Activated CD4-positive, alpha-beta T cell treated with anti-CD3 and anti-CD28 coated beads, Interleukin-2, amount 50 U/mL, for 24 hours (primary cell): ENCODE measurements at regions not wholly inside any gene's neighbourhood (a gene's known extent, or its start where the extent isn't known, plus 50 kb on each side); places are given as distances from the start of the nearest gene placed in this dataset.

Experiments used
- DNase-seq, 2 donors: peaks; one replicate each; pipeline ENCODE4 v3.0.0-alpha.2; 2020; ENCODE audit warnings: low read depth in 1 of 2, low spot score in 1 of 2

GRCh38 chr21:27622631-27623030 lies 655.7 kb upstream of the ADAMTS5 start:
- DNase-seq = no peak

DNA sequence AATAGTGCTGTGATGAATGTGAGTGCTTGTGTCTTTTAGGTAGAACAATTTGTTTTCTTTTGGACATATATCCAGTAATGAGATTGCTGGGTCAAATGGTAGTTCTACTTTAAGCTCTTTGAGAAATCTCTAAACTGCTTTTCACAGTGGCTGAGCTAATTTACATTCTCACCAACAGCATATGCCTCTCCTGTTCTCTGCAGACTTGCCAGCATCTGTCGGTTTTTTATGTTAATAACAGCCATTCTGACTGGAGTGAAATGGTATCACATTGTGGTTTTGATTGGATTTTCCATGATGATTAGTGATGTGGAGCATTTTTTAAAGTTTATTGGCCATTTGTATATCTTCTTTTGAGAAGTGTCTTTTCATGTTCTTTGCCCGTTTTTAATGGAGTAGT lies 647.3 kb upstream of the ADAMTS5 start:
- DNase-seq = no peak

DNA sequence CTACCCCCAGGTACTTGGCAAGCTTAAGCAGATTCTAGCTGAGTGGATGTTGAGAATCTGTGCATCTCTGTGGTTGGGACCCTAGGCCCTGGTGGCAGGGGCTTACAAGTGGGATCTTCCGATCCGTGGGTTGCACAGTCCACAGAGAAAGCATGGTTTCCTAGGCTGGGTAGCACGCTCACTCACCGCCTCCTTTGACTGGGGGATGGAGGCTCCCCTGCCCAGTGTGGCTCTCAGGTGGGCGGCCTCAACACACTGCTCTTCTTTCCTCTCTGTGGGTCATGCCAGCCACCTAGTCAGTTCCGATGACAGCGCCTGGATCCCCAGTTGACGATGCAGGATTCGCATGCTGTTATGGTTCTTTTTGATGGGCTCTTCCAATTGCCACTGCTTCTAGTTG lies 639.5 kb upstream of the ADAMTS5 start:
- no peak for DNase-seq

DNA sequence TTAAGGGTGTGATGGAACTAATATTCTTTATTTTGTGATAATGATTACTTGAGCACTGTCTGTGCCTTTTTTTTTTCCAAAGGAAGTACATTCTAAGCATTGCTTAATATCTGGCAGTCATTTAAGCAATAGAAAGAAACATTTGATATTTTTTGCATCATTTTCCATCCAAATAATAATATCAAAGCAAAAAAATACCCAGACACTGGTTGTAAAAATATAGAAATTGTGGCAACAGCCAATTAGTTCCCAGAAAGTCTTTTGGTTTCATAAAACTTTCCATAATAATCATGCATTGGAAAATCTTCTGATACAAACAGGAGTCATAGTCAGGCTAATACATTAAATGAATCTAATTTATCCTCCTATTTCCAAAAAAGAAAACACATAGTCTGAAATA lies 629.3 kb upstream of the ADAMTS5 start:
- DNase-seq = no peak

GRCh38 chr21:27595716-27596115 lies 628.8 kb upstream of the ADAMTS5 start:
- DNase-seq = no peak

DNA sequence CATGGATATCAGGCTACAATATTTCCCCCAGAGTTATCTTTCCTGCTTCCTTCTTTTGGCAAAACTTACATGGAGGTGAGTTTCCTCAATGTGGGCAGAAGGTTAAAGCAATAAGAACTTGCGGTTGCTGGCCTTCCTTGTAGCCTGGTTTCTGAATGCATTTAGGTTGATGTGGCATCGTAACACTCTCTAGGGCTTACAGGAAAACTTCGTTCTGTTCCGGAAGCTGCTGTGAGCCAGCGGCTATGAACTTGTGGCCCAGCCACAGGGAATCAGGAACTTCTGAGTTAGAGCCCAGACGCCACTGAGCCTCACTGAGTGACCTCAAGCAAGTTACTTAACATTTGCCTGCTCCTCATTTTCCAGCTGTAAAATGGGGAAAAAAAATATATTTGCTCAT lies 623.4 kb upstream of the ADAMTS5 start:
- DNase-seq = no peak

DNA sequence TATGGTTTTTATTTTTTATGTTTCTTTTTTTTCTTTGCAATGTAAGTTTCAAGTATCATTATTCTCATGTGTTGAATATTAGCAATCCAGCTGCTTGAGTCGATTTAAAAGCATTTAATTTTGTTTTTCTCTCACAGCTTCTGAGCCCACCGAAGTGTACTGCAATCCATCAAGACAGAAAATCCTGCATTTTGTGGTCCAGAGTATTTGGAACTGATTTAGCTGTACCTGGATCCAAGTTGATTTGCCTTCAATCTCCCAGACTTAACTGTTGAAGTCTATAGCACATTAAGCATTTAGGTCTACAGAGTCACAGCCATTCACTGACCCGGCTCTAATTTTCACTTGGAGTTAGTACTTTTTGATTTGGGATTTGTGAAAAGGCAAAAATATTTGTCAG lies 622.9 kb upstream of the ADAMTS5 start:
- DNase-seq = no peak

DNA sequence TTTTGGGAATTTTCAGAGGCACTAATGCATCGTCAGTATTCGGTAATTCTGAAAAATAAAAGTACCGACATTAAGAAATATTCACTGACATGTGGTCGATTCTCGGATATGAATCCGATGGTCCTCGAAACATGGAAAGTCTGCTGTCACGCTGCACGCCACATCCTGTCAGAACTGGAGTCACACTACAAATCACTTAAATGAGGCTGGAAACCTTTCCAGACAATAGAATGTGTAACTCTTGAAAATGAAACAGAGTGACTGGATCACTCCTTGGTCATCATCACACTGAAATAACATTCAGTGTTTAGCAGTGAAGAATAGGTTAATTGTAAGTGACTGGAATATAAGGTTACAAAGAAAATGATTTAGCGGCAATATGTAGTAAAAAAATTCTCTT lies 620.1 kb upstream of the ADAMTS5 start:
- no peak for DNase-seq

GRCh38 chr21:27586326-27586725 lies 619.4 kb upstream of the ADAMTS5 start:
- DNase-seq = no peak

DNA sequence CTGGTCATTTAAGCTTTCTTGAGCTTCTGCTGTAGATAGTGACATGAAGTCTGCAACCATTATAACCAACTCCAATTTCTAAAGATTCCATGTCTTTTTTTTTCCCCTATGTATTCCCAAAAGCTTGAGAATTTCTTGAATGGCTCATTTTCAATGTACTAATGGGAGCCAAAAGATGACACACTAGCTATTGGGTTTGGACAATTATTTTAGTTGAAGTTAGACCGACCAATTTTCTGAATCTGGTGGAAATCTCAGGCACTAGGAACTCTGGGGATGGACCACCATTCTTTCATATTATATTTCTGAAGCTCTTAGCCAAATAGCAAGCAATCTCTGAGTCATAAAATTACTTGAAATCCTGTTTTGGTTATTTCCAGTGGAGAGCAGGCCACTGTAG lies 617.4 kb upstream of the ADAMTS5 start:
- no peak for DNase-seq

- DNase-seq = no peak
Observed at GRCh38 chr21:27582948-27583430, 616.1 kb upstream of the ADAMTS5 start.

- DNase-seq = no peak
Observed at GRCh38 chr21:27582246-27582947, 615.5 kb upstream of the ADAMTS5 start.

DNA sequence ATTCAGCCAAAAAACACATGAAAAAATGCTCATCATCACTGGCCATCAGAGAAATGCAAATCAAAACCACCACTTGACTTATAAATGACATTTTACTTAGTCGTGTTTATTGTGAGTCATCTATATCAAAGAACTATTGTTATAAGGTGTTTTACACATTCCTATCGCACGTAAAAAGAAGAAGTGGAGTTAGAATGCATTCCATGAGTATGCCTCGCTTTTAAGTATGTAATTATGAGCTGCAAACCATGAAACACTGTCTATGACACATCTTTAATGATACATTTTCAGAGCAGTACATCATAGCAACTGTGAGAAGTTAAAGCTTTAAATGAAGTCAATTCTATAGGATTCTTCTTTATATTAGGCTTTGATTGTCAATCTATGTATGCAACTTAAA lies 614.3 kb upstream of the ADAMTS5 start:
- no peak for DNase-seq

- no peak for DNase-seq
Observed at GRCh38 chr21:27580276-27580675, 613.4 kb upstream of the ADAMTS5 start.

- DNase-seq = no peak
Observed at GRCh38 chr21:27578741-27579265, 611.9 kb upstream of the ADAMTS5 start.

DNA sequence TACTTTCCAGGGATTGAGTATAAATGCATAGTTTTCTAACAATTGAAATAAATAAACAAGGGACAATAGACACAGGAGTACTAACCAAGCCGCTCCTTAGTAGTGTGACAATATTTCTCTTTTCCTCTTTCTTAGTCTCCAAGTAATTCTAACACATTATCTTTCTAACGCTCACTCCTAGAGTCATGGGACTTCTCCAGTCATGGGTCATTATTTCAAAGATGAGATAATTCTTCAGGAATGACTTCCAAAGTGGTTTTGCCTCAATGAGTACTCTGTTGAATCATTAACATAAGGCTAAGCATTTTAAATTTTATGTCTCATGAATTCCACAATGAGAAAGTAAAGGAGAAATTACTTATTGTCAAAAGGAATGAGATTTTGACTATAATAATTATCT lies 605.8 kb upstream of the ADAMTS5 start:
- DNase-seq = no peak

GRCh38 chr21:27571706-27572105 lies 604.8 kb upstream of the ADAMTS5 start:
- no peak for DNase-seq

GRCh38 chr21:27570306-27570868 lies 603.5 kb upstream of the ADAMTS5 start:
- no peak for DNase-seq

- no peak for DNase-seq
Observed at GRCh38 chr21:27569831-27570230, 602.9 kb upstream of the ADAMTS5 start.

DNA sequence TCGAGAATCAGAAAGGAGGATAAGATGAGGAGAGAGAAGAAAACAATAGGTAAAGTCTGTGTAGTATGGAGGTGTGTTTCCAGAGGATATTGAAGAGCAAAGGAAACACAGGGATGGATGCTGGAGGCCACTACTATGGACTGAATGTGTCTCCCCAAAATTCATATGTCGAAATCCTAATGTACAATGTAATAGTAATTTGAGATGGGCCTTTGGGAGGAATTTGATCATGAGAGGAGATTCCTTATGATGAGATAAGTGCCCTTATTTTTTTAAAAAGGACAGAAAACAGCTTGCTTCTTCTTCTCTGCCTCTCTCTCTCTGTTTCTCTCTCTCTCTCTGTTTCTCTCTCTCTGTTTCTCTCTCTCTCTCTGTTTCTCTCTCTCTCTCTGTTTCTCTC lies 602.2 kb upstream of the ADAMTS5 start:
- DNase-seq = no peak

GRCh38 chr21:27567381-27567780 lies 600.5 kb upstream of the ADAMTS5 start:
- no peak for DNase-seq

DNA sequence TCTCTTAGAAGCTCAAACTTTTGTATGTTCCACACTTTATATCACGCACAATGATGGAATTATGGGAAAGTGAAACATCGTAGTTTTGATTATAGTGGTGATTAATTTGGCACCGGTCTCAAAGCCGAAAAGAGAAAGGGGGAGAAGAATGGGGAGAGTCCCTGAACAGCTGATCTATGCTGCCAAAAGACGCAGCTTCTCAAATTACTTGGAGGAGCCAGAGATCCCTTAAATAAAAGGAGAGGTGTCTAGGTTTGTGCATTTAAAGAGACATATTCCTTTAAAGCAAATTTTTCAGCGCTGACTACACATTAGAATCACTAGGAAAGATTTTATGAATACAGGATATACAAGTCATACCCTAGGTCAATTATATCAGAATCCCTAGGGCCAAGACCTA lies 599.6 kb upstream of the ADAMTS5 start:
- DNase-seq = no peak

DNA sequence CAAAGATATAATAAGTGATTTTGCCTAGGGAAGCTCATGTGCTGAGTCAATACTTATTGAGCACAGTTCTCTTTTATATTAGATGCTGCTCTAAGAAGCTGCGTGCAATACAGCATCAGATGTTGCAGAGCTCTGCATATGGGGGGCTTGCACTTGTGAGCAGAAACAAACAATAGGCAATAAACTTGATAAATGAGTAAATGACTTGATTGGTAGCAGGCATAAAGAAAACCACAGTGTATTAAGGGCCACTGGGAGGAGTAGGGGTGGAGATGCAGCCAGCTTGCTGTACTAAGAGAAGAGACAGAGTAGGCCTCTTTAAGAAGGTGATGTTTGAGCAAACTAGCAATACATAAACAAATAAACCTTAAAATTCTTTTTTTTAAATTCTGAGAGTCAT lies 598.5 kb upstream of the ADAMTS5 start:
- DNase-seq = no peak
